ENCODE measurements at regions not wholly inside any gene's neighbourhood (a gene's known extent, or its start where the extent isn't known, plus 50 kb on each side); places are given as distances from the start of the nearest gene placed in this dataset.
"Not testable (repeated sequence)": the region's sequence is repeated elsewhere in the genome, so short reads cannot be mapped to it uniquely, and the experiment has no call there.

- Histone ChIP-seq H3K27me3 (replicated peaks; ENCODE audit: control insufficient read depth, insufficient read depth, low read length) (no peaks in the 10 kb centered on the region), H3K36me3 (ENCODE audit: control insufficient read depth, insufficient read depth, low read length) (no peaks in the 10 kb centered on the region), H3K4me3 (replicated peaks; ENCODE audit: low read depth, low read length) (no peak overlapping the region)
- TF ChIP-seq, protein P1, sequence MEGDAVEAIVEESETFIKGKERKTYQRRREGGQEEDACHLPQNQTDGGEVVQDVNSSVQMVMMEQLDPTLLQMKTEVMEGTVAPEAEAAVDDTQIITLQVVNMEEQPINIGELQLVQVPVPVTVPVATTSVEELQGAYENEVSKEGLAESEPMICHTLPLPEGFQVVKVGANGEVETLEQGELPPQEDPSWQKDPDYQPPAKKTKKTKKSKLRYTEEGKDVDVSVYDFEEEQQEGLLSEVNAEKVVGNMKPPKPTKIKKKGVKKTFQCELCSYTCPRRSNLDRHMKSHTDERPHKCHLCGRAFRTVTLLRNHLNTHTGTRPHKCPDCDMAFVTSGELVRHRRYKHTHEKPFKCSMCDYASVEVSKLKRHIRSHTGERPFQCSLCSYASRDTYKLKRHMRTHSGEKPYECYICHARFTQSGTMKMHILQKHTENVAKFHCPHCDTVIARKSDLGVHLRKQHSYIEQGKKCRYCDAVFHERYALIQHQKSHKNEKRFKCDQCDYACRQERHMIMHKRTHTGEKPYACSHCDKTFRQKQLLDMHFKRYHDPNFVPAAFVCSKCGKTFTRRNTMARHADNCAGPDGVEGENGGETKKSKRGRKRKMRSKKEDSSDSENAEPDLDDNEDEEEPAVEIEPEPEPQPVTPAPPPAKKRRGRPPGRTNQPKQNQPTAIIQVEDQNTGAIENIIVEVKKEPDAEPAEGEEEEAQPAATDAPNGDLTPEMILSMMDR (IDR thresholded peaks at IDR 0.05; ENCODE audit: insufficient read depth, low read length, poor library complexity, severe bottlenecking): no peak
- no peak for DNase-seq (ENCODE audit: extremely low read depth, insufficient read length)
These were observed 173.4 kb downstream of the NDUFS4 start for GRCh38 chr5:53733853-53734252.

DNA sequence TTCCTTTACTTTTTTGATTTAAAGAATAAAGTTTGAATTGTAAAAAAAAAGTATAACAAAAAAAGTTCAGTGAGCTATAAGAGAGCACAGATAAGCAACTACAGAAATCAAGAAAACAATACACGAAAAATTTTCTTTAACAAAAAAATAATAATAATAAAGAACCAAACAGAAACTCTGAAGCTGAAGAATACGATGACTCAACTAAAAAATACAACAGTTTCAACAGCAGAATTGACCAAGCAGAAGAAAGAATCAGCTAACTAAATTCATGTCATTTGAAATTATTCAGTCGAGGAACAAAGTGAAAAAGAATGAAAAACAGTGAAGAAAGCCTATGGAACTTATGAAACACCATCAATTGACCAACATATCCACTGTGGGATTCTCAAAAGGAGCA is 177.7 kb downstream of the NDUFS4 start:
- TF ChIP-seq, protein P1 (IDR thresholded peaks at IDR 0.05; ENCODE audit: insufficient read depth, low read length, poor library complexity, severe bottlenecking): no peak
- DNase-seq (ENCODE audit: extremely low read depth, insufficient read length): no peak
- no peak overlapping the region for H3K4me3 ChIP-seq (replicated peaks; ENCODE audit: low read depth, low read length)
- H3K36me3 ChIP-seq (ENCODE audit: control insufficient read depth, insufficient read depth, low read length): no peaks in the 10 kb centered on the region
- H3K27me3 ChIP-seq (replicated peaks; ENCODE audit: control insufficient read depth, insufficient read depth, low read length): no peaks in the 10 kb centered on the region

- H3K27me3 ChIP-seq (replicated peaks; ENCODE audit: control insufficient read depth, insufficient read depth, low read length): no peaks in the 10 kb centered on the region
- TF ChIP-seq, protein P1 (IDR thresholded peaks at IDR 0.05; ENCODE audit: insufficient read depth, low read length, poor library complexity, severe bottlenecking): no peak
- H3K4me3 ChIP-seq (replicated peaks; ENCODE audit: low read depth, low read length): no peak overlapping the region
- DNase-seq (ENCODE audit: extremely low read depth, insufficient read length): no peak
- no peaks in the 10 kb centered on the region for H3K36me3 ChIP-seq (ENCODE audit: control insufficient read depth, insufficient read depth, low read length)
These were observed 178.7 kb downstream of the NDUFS4 start for GRCh38 chr5:53739111-53739510.

GRCh38 chr5:53749621-53750020 is 189.2 kb downstream of the NDUFS4 start:
- no peak for DNase-seq (ENCODE audit: extremely low read depth, insufficient read length)
- TF ChIP-seq, protein P1 (IDR thresholded peaks at IDR 0.05; ENCODE audit: insufficient read depth, low read length, poor library complexity, severe bottlenecking): no peak

GRCh38 chr5:53752282-53752681 is 191.8 kb downstream of the NDUFS4 start:
- not testable (repeated sequence) for H3K4me3 ChIP-seq (replicated peaks; ENCODE audit: low read depth, low read length); DNase-seq (ENCODE audit: extremely low read depth, insufficient read length); H3K27me3 ChIP-seq (replicated peaks; ENCODE audit: control insufficient read depth, insufficient read depth, low read length); H3K36me3 ChIP-seq (ENCODE audit: control insufficient read depth, insufficient read depth, low read length)

More at GRCh38 chr5:53749621-53750020, 189.2 kb downstream of the NDUFS4 start:
- Histone ChIP-seq H3K36me3 (ENCODE audit: control insufficient read depth, insufficient read depth, low read length) (no peaks in the 10 kb centered on the region), H3K4me3 (replicated peaks; ENCODE audit: low read depth, low read length) (no peak overlapping the region), H3K27me3 (replicated peaks; ENCODE audit: control insufficient read depth, insufficient read depth, low read length) (no peaks in the 10 kb centered on the region)

DNA sequence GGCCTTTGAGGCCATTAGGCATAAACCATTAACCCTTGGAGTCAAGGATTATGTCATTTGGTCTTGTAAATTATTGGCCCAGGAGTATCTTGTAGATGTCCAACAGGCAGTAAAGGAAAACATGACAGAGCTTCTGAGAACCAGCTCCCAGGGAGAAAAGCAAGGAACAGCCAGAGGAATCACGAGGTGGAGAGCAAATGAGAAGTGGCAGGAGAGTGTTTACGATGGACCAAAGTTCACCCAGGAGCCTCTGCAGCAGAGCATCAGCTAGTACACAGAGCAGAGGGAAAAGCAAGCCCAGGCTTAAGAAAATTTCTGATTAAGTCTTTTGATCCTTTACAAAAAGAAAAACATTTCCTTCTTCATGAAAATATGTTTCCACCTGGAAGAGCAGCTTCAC is 206.2 kb downstream of the NDUFS4 start:
- no peak for DNase-seq (ENCODE audit: extremely low read depth, insufficient read length)
- TF ChIP-seq, protein P1 (IDR thresholded peaks at IDR 0.05; ENCODE audit: insufficient read depth, low read length, poor library complexity, severe bottlenecking): no peak
- Histone ChIP-seq H3K36me3 (ENCODE audit: control insufficient read depth, insufficient read depth, low read length) (no peaks in the 10 kb centered on the region), H3K4me3 (replicated peaks; ENCODE audit: low read depth, low read length) (no peak overlapping the region), H3K27me3 (replicated peaks; ENCODE audit: control insufficient read depth, insufficient read depth, low read length) (no peaks in the 10 kb centered on the region)
